Renal pelvis (tissue), 1 donor: ENCODE measurements at regions not wholly inside any gene's neighbourhood (a gene's known extent, or its start where the extent isn't known, plus 50 kb on each side); places are given as distances from the start of the nearest gene placed in this dataset.

Experiments used
- DNase-seq: peaks from one replicate; pipeline ENCODE4 v3.0.0-alpha.2; 2013

DNA sequence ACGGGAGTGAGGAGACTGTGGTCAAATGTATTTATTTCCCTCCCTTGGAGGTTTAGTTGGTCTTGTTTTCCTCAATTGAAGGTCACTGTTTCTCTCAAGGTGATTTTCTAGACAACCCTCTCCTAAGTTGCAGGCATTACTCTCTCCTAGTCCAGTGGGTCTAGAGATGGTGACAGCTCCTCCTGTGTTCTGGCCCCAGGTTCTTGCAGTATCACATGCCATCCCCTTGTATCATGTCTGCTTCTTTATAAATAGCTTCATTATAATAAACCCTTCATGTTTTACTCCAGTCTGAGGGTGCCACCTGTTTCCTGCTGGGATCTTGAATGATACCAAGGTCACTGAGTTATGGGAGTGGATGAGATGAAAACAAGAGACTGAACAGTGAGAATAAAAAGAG is 208.0 kb upstream of the KCNN2 start:
- no peak for DNase-seq

DNA sequence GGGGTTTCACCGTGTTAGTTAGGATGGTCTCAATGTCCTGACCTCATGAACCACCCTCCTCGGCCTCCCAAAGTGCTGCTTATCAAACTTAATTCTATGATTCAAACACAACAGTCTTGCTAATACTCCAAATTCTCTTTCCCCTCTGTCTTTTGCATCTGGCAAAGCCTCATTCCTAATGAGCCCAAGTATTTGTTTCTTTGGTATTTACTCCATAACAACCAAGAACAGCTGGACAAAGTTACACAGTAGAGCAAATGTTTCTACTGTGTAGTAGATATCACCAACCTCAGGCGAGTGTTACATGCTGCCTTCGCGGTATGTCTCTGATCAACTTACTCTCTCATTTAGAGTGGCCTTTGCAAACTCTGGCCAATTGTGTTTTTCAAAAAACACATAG is 195.8 kb upstream of the KCNN2 start:
- DNase-seq: no peak

DNA sequence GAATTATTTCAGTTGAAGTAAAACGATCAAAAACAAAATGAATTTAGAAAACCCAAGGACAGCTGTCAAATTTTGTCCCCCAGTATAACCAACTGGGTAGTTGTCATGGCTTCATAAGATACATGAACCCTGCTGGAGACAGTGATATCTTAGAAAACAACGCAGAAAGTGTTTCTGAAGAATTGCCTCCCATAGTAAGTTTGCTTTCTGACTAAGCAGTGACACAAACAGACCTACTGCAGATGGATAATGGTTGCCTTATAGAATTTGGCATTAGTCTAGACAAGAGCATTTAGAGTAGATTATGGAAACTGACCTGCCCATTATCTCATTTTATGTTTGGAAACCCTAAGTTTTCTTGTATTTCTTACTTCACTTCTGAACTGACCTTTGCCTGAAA is 187.7 kb upstream of the KCNN2 start:
- no peak for DNase-seq

DNA sequence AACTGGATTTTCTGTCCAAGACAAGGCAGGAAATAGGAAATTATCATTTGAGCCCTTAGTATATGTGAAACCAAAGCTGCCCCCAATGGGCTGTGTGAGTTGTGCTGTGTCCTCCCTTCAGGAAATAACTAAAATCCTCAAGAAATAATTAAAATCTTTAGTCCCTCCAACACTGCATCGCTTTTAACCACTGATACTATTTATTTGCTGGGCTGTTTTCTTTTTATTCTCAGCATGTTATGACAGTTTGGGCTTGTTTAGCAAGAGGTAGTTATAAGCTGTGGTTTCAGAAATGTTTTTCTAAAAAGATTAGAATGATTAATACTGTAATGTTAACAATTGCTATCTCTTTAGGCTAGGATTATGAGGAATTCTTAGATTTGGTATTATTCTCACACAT is 187.0 kb upstream of the KCNN2 start:
- no peak for DNase-seq

DNA sequence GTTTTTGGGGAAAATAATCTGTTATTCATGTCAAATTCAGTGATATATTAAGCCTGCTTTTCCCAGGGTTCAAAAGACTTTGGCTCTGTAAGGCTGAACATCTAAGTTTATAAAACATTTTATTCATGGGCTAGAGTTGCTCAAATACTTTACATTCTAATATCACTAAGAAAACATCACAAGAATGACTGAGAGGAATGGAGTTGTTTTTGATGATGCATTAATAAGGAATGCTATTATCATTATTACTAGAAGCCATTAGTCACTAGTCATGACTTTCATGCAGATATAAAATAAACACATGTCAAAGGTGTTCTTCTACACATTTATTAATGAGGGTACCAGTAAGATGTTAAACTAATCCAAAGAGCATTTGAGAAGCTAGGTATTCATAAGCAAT is 185.5 kb upstream of the KCNN2 start:
- no peak for DNase-seq

DNA sequence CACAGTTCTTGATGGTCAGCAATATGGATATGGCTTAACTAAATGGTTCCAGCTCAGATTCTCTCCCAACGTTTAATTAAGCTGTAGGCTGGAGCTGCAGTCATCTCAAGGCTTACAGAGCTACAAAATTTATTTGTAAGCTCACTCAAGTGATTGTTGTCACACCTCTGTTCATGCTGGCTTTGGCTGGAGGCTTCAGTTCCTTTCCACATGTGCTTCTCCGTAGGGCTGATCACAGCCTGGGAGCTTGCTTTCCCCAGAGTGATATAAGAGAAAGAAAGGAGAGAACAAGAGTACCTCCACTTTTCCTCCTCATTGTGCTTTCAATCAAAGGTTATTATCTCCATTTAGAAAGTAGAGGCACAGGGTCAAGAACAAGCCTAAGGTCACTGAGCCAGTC is 182.7 kb upstream of the KCNN2 start:
- DNase-seq: no peak

DNA sequence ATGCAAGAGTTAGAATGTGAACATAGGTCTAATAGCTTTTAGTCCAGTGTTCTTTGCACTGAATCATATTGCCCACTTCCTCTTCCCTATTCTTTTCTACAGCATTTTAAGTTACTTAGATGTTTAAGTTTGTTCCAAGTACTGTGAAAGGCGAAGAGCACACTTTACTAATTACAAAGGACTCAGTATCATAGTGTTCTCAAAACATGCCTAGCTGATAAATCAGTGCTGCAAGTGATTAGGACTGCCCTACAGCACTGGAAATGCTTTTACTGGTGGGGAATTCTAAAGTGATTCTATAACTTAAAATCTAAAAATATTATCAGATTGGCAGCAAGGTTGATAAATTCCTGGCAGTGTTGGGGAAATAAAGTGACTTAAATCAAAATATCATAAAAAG is 177.9 kb upstream of the KCNN2 start:
- no peak for DNase-seq

DNA sequence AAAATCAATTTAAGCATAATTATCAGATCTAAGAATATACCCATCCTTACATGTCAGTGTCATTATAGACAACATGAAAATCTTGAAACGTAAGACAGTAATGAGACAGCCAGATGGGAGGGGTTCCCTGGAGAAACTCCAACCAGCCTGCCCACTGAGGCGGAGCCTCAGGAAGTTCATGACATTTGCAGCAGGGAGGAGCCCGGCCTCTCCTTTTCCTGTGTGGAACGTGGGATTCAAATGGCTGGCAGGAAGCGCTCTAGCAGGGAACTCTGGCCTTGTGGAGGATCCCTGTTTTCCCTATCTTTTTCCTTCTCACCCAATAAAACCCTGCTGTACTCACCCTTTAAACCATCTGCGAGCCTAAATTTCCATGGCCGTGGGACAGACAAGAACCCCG is 176.6 kb upstream of the KCNN2 start:
- no peak for DNase-seq

DNA sequence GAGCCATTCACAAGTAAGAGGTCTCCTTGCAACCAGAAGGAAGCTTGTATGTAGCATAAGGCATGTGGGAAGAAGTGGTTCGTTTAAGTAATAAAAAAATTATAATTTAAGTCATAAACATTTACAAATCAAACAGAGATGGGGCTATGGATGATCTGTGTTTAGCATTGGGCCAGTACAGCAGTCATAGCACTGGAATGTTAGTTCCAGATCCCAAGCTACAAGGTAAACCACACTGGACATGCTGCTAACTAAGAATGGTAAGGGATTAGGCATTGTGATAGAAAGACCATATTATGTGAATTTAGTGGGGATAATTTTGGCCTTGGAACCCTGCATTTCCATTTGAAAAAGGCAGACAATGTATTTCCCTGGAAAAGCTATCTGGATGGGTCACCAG is 170.4 kb upstream of the KCNN2 start:
- no peak for DNase-seq

DNA sequence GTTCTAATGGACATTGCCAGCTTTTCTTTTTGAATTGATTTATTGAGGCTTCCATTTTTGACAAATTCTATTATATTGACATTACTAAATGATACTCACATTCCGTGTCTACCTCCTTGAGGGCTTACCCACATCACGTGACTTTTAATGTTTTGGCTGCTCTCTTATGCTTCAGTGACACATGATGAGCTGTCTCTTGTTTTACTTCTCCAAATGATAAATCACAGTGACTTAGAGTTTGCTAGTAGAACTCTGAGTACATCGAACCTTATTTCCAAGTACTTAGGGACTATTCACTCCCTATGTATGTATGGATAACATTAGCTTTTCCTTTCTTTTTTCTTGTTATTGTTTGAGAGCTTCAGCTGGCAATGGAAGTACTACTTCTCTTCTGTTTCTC is 169.8 kb upstream of the KCNN2 start:
- no peak for DNase-seq

DNA sequence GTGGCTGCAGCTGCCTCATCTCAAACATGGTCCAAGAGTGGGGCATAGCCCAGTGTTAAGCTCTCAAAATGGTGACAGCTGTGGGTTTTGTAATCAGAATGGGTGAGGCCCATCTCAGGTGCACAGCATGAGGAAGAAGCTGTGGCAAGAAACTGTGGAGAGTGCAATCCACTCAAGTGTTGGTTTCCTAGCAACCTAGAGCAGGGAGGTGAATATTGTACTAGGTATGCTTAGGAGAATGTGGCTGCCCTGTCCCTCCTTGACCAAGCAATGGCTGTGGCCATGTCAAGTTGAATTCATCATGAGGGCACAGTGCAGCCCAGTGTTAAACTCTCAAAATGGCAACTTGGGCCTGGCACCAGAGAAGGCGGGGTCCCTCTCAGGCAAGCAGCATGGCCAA is 160.5 kb upstream of the KCNN2 start:
- no peak for DNase-seq

DNA sequence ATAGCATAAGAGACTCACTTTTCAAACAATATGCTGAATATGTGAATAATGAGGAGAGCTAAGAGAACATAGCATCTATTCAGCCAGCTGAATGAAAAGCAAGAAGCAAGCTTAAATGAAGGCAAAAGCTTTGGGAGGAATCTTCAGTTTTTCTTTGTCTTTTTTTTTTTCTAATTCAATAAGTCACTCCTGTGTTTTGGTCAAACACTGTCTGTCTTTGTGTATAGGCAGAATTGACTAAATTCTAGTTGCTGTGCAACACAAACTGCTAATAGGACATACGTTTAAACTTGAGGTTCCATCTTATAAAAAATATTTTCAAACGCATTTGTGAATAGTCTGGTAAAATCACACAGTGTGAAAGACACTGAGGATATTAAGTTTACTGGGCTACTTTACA is 156.9 kb upstream of the KCNN2 start:
- no peak for DNase-seq

DNA sequence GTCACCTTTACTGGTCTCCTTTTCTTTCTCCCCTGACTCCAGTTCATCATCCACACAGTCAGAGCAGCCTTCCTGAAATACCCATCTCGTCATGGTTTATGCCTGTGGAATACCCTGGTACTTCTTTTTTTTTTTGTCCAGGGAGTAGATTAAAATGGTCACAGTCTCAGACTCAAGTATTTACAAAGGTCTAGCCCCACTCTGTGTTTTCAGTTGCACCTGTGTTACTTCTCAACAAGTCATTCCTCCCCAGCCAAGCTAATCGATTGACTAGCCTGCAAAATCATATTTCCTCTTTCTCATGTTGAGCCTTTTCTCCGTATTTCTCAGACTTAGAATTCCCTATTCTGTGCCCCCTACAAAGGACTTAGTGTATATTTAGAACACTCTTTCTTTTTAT is 155.2 kb upstream of the KCNN2 start:
- no peak for DNase-seq

DNA sequence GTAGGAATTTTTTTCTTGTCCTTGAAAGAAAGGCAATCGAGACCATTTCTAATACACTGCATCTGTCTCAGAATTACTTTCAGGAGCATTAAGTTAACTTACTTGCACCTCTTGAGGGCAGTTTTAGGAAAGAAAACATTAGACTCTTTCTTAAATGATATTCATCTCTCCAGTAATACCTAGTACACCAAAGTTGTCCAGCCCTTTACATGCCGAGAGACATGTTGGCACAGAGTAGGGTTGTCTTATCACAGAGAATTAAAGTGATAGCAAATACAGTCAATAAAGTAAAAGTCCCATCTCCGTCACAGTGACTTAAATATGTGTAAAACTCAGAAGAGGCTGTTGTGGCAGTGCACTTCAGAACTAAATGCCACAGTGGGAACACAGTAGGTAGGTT is 154.3 kb upstream of the KCNN2 start:
- DNase-seq: no peak

DNA sequence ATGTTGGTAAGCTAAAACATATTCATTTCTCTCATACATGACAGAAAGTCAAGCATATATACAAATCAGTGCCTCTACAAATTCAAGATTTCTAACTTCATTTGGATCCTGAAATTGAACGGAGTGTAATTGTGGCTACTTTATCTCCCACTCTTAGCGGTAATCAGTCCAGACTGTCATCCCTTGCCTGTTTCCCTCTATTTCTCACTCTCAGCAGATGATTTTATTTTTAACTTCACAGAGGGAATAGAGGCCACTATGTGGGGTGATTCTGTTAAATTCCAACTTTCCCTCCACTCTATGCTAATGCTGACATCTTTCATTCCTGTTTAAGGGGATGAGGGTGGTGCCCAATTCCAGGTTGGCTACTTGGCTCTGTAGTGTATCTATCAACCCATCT is 153.8 kb upstream of the KCNN2 start:
- no peak for DNase-seq

DNA sequence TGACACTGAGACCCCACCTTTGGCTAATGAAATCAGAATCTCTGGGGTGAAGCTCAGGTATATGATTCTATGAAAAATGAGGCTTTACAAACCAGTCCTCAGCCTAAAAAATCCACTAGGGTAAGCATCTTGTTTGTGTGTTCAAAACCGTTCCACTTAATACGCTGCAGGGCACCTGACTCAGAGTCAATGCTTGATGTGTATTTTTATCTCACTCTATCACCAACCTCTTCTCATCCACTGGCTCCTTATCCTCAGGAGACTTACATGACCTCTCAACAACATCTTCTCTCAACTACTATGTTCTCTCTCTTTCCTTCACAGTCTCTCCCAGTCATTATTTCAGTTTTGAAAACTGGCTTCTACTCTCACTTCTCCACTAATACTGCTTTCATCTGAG is 153.3 kb upstream of the KCNN2 start:
- no peak for DNase-seq

DNA sequence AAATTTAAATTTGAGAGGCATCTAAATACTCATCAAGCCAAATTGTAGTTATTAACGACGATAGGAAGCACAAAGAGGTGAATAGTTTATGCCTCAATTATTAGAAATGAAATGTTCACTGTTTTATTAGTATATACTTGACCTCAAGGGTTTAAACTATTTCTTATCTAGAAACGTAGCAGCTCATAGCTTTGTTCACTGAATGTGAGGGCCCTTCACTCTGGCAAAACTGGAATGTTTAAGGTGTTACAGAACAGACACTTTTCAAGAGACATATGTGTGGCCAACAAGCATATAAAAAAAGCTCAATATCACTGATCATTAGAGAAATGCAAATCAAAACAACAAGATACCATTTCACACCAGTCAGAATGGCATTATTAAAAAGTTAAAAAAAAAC is 151.2 kb upstream of the KCNN2 start:
- DNase-seq: no peak

DNA sequence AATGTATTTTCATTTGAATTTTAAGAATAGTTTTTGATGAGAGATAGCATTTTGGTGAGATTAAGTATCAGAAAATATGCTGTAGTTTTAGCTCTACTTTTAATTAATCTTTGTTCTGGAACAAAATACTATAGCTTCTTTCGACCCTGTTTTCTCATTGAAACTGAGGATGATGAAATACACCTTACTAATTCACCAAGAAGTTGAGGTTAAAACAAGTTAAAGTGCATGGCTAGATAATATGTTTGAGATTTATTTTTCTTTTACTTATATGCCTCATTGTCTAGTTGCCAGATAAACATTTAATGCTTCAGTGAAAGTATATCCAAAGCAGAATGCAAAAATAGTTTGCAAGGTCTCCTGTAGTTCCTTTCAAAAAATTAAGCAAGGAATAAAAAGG is 140.1 kb upstream of the KCNN2 start:
- no peak for DNase-seq

DNA sequence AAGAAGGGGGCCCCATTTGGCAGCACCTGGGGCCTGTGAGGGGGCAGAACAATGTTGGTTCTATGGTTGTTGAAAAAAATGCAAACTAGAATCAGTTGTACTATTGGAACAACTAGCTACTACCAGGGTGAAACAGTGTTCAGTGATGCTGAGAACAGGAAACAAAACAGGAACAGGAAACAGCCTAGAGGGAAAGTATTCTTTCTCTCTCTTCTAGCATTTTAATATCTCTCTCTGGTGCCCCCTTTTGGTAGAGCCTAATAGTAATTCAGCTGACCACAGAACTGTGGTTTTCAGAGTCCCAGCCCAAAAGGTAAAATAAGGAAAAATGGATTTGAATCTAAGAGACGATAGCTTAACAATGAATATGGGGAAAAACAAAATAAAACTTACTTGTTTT is 138.0 kb upstream of the KCNN2 start:
- no peak for DNase-seq

DNA sequence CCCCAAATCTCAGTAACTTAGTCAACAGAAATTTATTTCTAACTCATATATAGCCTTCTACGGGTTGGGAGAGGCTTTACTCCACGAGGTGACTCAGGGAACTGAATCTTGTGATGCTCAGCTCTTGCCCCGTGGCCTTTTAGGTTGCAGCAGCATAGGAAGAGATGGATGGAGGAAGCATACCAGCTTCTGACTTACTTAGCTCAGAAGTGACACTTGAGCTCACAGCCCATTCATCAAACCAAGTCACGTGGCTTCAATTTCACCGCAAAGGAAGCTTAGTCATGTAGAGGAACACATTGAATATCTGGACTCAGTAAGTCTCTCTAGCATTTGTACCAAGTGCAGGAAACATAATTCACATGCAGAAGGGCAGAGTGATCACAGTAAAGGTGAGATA is 124.1 kb upstream of the KCNN2 start:
- no peak for DNase-seq

DNA sequence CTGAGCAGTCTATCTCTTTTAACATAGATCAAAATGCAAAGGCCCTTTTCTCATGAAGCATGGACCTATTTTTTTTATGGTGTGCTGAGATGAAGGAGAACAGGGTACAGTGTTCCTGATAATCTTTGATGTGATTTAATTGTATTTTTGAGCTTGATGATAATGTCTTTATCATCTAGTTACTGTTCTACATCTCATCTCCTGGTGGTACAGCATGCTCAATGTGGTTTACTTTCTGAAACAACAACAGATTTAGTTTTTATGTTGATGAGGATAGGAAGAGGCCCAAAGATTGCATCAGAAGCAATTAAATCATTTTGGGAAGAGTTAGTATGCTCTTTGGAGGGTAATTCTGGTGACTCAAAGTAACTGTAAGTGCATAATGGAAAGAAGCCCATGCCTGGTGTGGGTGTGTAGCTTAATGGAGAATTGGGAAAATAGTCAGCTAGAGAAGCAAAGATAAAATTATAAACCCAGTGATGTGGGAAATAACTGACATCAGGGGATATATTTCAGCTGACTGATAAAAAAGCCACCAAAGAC is 123.0 kb upstream of the KCNN2 start:
- DNase-seq: no peak

DNA sequence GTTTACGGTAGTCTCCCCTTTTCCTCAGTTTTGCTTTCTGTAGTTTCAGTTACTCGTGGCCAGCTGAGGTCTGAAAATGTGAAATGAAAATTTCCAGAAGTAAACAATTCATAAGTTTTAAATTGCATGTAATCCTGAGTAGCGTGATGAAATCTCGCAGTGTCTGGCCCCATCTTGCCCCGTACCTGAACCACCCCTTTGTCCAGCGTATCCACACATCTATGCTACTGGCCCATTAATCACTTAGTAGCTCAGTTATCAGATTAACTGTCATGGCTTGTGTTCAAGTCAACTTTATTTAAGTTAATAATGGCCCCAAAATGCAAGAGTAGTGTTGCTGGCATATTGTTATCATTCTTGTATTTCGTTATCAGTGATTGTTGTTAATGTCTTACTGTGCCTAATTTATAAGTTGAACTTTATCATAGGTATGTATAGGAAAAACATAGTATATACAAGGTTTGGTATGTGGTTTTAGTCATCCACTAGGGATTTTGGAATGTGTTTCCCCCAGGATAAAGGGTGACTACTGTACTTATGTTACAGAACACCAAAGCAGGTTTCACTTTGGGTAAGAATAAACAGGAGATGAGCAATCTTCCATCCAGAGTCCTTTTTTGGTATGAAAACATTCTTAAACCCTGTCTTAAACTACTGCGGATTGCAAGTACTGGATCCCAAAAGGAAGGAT is 118.4 kb upstream of the KCNN2 start:
- no peak for DNase-seq

DNA sequence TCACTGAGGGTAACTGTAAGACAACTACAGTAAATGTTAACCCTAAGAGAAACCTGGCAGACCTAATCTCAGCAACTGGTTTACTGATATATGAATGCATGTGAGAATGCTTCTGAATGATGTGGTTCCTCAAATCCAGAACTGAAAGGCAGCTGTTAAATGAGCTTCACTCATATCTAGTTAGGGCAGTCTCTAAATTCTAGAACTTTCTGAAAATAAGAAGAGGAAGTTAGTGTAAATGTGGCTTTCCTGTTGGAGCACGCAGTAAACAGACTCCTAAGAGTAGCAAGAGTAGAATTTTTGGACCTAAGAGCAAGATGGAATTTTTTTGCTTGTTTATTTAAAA is 117.9 kb upstream of the KCNN2 start:
- no peak for DNase-seq

DNA sequence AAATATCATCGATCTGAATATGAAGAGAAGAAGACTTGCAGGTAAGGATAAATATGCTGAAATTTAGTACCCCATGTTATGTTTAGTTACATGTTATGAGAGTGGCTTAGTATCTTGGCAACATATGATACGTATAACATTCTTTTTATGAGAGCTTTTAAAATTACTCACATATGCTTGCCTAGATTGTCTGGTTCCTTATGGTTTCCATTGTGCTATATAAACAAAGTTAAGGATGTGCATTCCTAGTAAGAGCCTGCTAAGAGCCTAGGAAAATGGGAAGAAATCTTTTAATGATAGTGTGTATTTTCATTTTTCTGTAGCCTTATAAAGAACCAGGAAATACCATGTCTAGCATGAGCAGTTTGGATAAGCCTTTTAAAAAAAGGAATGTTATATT is 112.0 kb upstream of the KCNN2 start:
- peak; percentile 12 for DNase-seq

DNA sequence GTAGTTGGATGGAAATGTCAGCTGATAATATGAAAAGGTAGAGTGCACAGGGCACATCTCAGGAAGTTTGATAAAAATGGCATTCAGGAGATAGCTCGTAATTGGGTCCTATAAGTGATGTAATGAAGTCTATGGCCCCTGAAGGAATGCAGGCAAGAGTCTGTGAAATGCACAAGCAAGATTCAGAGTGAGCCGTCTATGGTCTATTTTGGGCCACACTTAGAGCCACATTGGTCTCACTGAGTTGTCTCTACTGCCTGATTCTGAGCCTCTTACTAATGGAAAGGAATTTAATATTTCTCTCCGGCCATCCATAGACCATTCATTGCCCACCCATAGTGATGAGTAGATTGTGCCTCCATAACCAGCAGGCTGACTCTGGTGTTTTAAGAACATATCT is 111.3 kb upstream of the KCNN2 start:
- DNase-seq: no peak
